Testis (tissue), 2 donors: ENCODE measurements at regions not wholly inside any gene's neighbourhood (a gene's known extent, or its start where the extent isn't known, plus 50 kb on each side); places are given as distances from the start of the nearest gene placed in this dataset.

Experiments used
- POLR2A ChIP-seq: fragments of 450-650 bp; IDR thresholded peaks from one replicate; pipeline ENCODE4 v1.6.1; 2017; ENCODE audit warnings: antibody characterized with exemption, mild to moderate bottlenecking, moderate library complexity
- TF ChIP-seq, protein P1 (sequence below), 3 experiments: fragments of 450-650 bp in 2 of 3; fragments of 200-600 bp in 1 of 3; sonication (generic) in 1 of 3; IDR thresholded peaks; one replicate each; pipeline ENCODE4 v1.5.1; 2016 to 2019; ENCODE audit warnings: antibody characterized with exemption in 3 of 3, mild to moderate bottlenecking in 2 of 3, moderate library complexity in 1 of 3

DNA sequence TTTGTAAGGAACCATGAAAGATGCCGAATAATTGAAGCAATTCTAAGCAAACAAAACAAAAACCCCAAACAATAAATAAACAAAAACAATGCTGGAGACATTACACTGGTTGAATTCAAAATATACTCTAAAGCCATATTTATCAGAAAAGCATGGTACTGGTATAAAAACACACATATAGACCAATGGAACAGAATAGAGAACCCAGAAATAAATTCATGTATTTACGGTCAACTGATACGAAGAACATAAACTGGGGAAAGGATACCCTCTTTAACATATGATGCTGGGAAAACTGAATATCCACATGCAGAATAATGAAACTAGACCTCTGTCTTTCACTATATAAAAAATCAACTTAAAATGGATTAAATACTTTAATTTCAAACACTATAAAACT is 214.3 kb upstream of the PDZRN3 start:
- TF ChIP-seq, protein P1, sequence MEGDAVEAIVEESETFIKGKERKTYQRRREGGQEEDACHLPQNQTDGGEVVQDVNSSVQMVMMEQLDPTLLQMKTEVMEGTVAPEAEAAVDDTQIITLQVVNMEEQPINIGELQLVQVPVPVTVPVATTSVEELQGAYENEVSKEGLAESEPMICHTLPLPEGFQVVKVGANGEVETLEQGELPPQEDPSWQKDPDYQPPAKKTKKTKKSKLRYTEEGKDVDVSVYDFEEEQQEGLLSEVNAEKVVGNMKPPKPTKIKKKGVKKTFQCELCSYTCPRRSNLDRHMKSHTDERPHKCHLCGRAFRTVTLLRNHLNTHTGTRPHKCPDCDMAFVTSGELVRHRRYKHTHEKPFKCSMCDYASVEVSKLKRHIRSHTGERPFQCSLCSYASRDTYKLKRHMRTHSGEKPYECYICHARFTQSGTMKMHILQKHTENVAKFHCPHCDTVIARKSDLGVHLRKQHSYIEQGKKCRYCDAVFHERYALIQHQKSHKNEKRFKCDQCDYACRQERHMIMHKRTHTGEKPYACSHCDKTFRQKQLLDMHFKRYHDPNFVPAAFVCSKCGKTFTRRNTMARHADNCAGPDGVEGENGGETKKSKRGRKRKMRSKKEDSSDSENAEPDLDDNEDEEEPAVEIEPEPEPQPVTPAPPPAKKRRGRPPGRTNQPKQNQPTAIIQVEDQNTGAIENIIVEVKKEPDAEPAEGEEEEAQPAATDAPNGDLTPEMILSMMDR (IDR thresholded peaks at IDR 0.05): no peak
- TF ChIP-seq POLR2A: no peak
